AG04450 (cell line): ENCODE measurements at regions not wholly inside any gene's neighbourhood (a gene's known extent, or its start where the extent isn't known, plus 50 kb on each side); places are given as distances from the start of the nearest gene placed in this dataset.

ENCODE experiments used
- CTCF ChIA-PET: fragments of 300-600, 350-600 bp; formaldehyde crosslinking; extraction: SDS; loops from one replicate; lab custom pipeline; 2022; ENCODE audit warnings: antibody characterized with exemption, inconsistent platforms; lab: Charles Lee
- POLR2A ChIA-PET: fragments of 350-600 bp; formaldehyde crosslinking; extraction: SDS; loops from one replicate; lab custom pipeline; 2021; ENCODE audit warnings: antibody characterized with exemption, inconsistent platforms; lab: Yijun Ruan, JAX
- DNase-seq: peaks from one replicate; pipeline ENCODE4 v3.0.0-alpha.2; 2011; ENCODE audit warnings: low read depth, low spot score
- H3K27ac ChIP-seq: one replicate; pipeline ENCODE4 v1.5.1; 2012; ENCODE audit warnings: low read depth, low read length, control low read depth
- H3K27me3 ChIP-seq: one replicate; pipeline ENCODE4 v1.6.0; 2012; ENCODE audit warnings: low read length; ENCODE audit not compliant: control insufficient read depth, insufficient read depth
- H3K4me3 ChIP-seq: 2 replicates; pipeline ENCODE4 v1.5.1; 2011; ENCODE audit warnings: mild to moderate bottlenecking, low read depth, low read length, control low read depth
- H3K9me3 ChIP-seq: 2 replicates; pipeline ENCODE4 v1.5.1; 2012; ENCODE audit warnings: low read length; ENCODE audit not compliant: control insufficient read depth, insufficient read depth
- CTCF ChIP-seq: IDR thresholded peaks from 2 replicates; pipeline ENCODE4 v1.5.1; 2011; ENCODE audit warnings: low read depth, low read length, control low read depth, inconsistent platforms

GRCh38 chr9:86767373-86767772, 179.9 kb downstream of the GAS1 start:
- Histone ChIP-seq H3K27ac (no peak overlapping the region), H3K4me3 (no peak overlapping the region), H3K9me3 (no peaks in the 10 kb centered on the region), H3K27me3 (no peaks in the 10 kb centered on the region)
- POLR2A ChIA-PET = no interaction called here
- no peak for DNase-seq
- no peak for TF ChIP-seq CTCF
- CTCF ChIA-PET = interaction anchor here (0.6 kb wide), 1 partner anchor 281 kb away, joined by 3 read pairs; no protein-coding TSS in a partner anchor

GRCh38 chr9:86766912-86767311, 180.4 kb downstream of the GAS1 start:
- CTCF ChIA-PET = interaction anchor here (0.6 kb wide), 1 partner anchor 280 kb away, joined by 3 read pairs; no protein-coding TSS in a partner anchor
- DNase-seq = peak; percentile 27
- POLR2A ChIA-PET = no interaction called here
- Histone ChIP-seq H3K27ac (no peak overlapping the region), H3K27me3 (no peaks in the 10 kb centered on the region), H3K9me3 (no peaks in the 10 kb centered on the region), H3K4me3 (no peak overlapping the region)
- TF ChIP-seq CTCF = no peak

- CTCF ChIA-PET = no interaction called here
Measured at GRCh38 chr9:86766511-86766910, 180.8 kb downstream of the GAS1 start.

GRCh38 chr9:86765746-86766430, 181.4 kb downstream of the GAS1 start:
- ChIA-PET CTCF (no interaction called here), POLR2A (no interaction called here)
- no peak for DNase-seq
- Histone ChIP-seq H3K27ac (no peak overlapping the region), H3K9me3 (no peaks in the 10 kb centered on the region), H3K4me3 (no peak overlapping the region), H3K27me3 (no peaks in the 10 kb centered on the region)
- no peak for TF ChIP-seq CTCF

More at GRCh38 chr9:86766511-86766910, 180.8 kb downstream of the GAS1 start:
- no peak for DNase-seq
- Histone ChIP-seq H3K9me3 (no peaks in the 10 kb centered on the region), H3K27me3 (no peaks in the 10 kb centered on the region), H3K4me3 (no peak overlapping the region), H3K27ac (no peak overlapping the region)
- TF ChIP-seq CTCF = no peak
- POLR2A ChIA-PET = no interaction called here

- CTCF ChIA-PET = no interaction called here
- POLR2A ChIA-PET = no interaction called here
- H3K27ac ChIP-seq = no peak overlapping the region
- no peaks in the 10 kb centered on the region for H3K27me3 ChIP-seq
- TF ChIP-seq CTCF = no peak
- H3K9me3 ChIP-seq = no peaks in the 10 kb centered on the region
- DNase-seq = no peak
- H3K4me3 ChIP-seq = no peak overlapping the region
Measured at GRCh38 chr9:86764671-86765343, 182.5 kb downstream of the GAS1 start.
